A549 (cell line): ENCODE measurements at regions not wholly inside any gene's neighbourhood (a gene's known extent, or its start where the extent isn't known, plus 50 kb on each side); places are given as distances from the start of the nearest gene placed in this dataset.

Source experiments
- ATAC-seq, 2 experiments: fragments of 200-7000 bp in 1 of 2; fragments of >200 bp in 1 of 2; cut with Nextera tagmentation in 1 of 2; cut with Tn5 transposase in 1 of 2; 3 replicates each; pipeline versions ENCODE4 v1.8.0 to v1.9.1; 2018 to 2020; ENCODE audit warnings: mild to moderate bottlenecking in 1 of 2, moderate library complexity in 1 of 2
- CTCF ChIA-PET: fragments of 300-600 bp; sonication (Branson Sonifier 250); formaldehyde crosslinking; extraction: SDS; loops from one replicate; lab custom pipeline; 2021; ENCODE audit warnings: antibody characterized with exemption, inconsistent platforms; lab: Yijun Ruan, JAX
- POLR2A ChIA-PET: fragments of 350-600 bp; formaldehyde crosslinking; extraction: SDS; loops from one replicate; lab custom pipeline; 2021; ENCODE audit warnings: antibody characterized with exemption, inconsistent platforms; lab: Yijun Ruan, JAX
- DNase-seq, 2 experiments: peaks; one replicate each; pipeline versions ENCODE4 v3.0.0 to v3.0.0-alpha.2; 2011 to 2016; ENCODE audit warnings: low read depth in 1 of 2, low spot score in 1 of 2
- FAIRE-seq: peaks from 2 replicates; lab custom pipeline; 2011; peaks lifted over from hg19 to GRCh38; lab: Jason Lieb, UNC
- H3K27ac ChIP-seq, 2 experiments: fragments of >200 bp; sonication (Bioruptor Twin); formaldehyde crosslinking; 3 replicates each; pipeline ENCODE4 v1.5.1; 2016 to 2017
- H3K4me1 ChIP-seq: fragments of >200 bp; sonication (Bioruptor Twin); formaldehyde crosslinking; 3 replicates; pipeline ENCODE4 v1.6.1; 2016
- H3K4me2 ChIP-seq: fragments of >200 bp; sonication (Bioruptor Twin); formaldehyde crosslinking; 3 replicates; pipeline ENCODE4 v1.6.1; 2016
- H3K4me3 ChIP-seq: fragments of >200 bp; sonication (Bioruptor Twin); formaldehyde crosslinking; 3 replicates; pipeline ENCODE4 v1.5.1; 2016
- H3K9me3 ChIP-seq: fragments of >200 bp; sonication (Bioruptor Twin); formaldehyde crosslinking; 3 replicates; pipeline ENCODE4 v1.6.1; 2016
- CBX2 ChIP-seq: fragments of 200-600 bp; sonication (generic); IDR thresholded peaks from 2 replicates; pipeline ENCODE4 v1.6.1; 2016; ENCODE audit warnings: low read depth, mild to moderate bottlenecking, borderline replicate concordance
- CBX8 ChIP-seq: fragments of 200-600 bp; sonication (generic); IDR thresholded peaks from 2 replicates; pipeline ENCODE4 v1.6.1; 2016
- CEBPB ChIP-seq, 2 experiments: fragments of >200 bp in 1 of 2; sonication (Bioruptor Twin) in 1 of 2; formaldehyde crosslinking in 1 of 2; IDR thresholded peaks; 2 replicates each; pipeline ENCODE4 v1.6.1; 2012 to 2016
- CHD2 ChIP-seq: fragments of 150-350 bp; IDR thresholded peaks from 2 replicates; pipeline ENCODE4 v1.6.1; 2014; ENCODE audit warnings: low read length; ENCODE audit not compliant: partially characterized antibody
- EHMT2 ChIP-seq: fragments of 200-600 bp; sonication (generic); IDR thresholded peaks from 2 replicates; pipeline ENCODE4 v1.6.1; 2016; ENCODE audit warnings: antibody characterized with exemption, low read depth, mild to moderate bottlenecking, moderate library complexity
- FOXS1 ChIP-seq: fragments of 250-450 bp; sonication (Bioruptor Pico); IDR thresholded peaks from 2 replicates; pipeline ENCODE4 v1.5.0; 2020; ENCODE audit warnings: mild to moderate bottlenecking, moderate library complexity
- GATA3 ChIP-seq: IDR thresholded peaks from 2 replicates; pipeline ENCODE4 v1.6.1; 2012; ENCODE audit warnings: borderline replicate concordance
- HDAC2 ChIP-seq: fragments of 200-600 bp; sonication (generic); IDR thresholded peaks from 2 replicates; pipeline ENCODE4 v1.6.1; 2016
- HOXA7 ChIP-seq: fragments of 250-450 bp; sonication (Bioruptor Pico); IDR thresholded peaks from 2 replicates; pipeline ENCODE4 v1.5.0; 2020; ENCODE audit warnings: mild to moderate bottlenecking, moderate library complexity
- JUN ChIP-seq, 2 experiments: fragments of >200 bp; sonication (Bioruptor Twin); formaldehyde crosslinking; IDR thresholded peaks; 2 replicates in 1 of 2; 3 replicates in 1 of 2; pipeline ENCODE4 v1.6.1; 2016 to 2017
- JUNB ChIP-seq: fragments of >200 bp; sonication (Bioruptor Twin); formaldehyde crosslinking; IDR thresholded peaks from 2 replicates; pipeline ENCODE4 v1.6.1; 2016
- MAFK ChIP-seq: fragments of 450-650 bp; IDR thresholded peaks from 2 replicates; pipeline ENCODE4 v1.6.1; 2014; ENCODE audit not compliant: partially characterized antibody
- MAZ ChIP-seq: fragments of 150-350 bp; IDR thresholded peaks from 2 replicates; pipeline ENCODE4 v1.6.1; 2014; ENCODE audit warnings: antibody characterized with exemption, low read depth, low read length, borderline replicate concordance
- NR3C1 ChIP-seq: fragments of >200 bp; sonication (Bioruptor Twin); formaldehyde crosslinking; IDR thresholded peaks from 3 replicates; pipeline ENCODE4 v1.6.1; 2017
- PHF8 ChIP-seq: fragments of 200-600 bp; sonication (generic); IDR thresholded peaks from 2 replicates; pipeline ENCODE4 v1.6.1; 2016; ENCODE audit warnings: low read depth, mild to moderate bottlenecking, antibody characterized with exemption, moderate library complexity, borderline replicate concordance
- POLR2AphosphoS2 ChIP-seq: conservative IDR thresholded peaks from 2 replicates; pipeline ENCODE4 v1.6.1; 2012; ENCODE audit warnings: low read length, improper control_type of control experiment, inconsistent platforms
- RCOR1 ChIP-seq: fragments of 150-350 bp; IDR thresholded peaks from 2 replicates; pipeline ENCODE4 v1.6.1; 2014; ENCODE audit warnings: antibody characterized with exemption, low read length, low read depth
- WGBS: methylation state at CpG from one replicate; pipeline ENCODE4 v1.1.6; 2017; ENCODE audit errors: missing lambda C conversion rate; 5-methylcytosine and 5-hydroxymethylcytosine counted together
- TF ChIP-seq, protein P1 (sequence below): fragments of 200-600 bp; sonication (generic); IDR thresholded peaks from 2 replicates; pipeline ENCODE4 v1.6.1; 2016; ENCODE audit warnings: antibody characterized with exemption, mild to moderate bottlenecking, moderate library complexity
- TF ChIP-seq, protein P2 (sequence below): fragments of >200 bp; sonication (Bioruptor Twin); formaldehyde crosslinking; IDR thresholded peaks from 3 replicates; pipeline ENCODE4 v1.6.1; 2016
- TF ChIP-seq, protein P3 (sequence below): IDR thresholded peaks from 2 replicates; pipeline ENCODE4 v1.6.1; 2012

DNA sequence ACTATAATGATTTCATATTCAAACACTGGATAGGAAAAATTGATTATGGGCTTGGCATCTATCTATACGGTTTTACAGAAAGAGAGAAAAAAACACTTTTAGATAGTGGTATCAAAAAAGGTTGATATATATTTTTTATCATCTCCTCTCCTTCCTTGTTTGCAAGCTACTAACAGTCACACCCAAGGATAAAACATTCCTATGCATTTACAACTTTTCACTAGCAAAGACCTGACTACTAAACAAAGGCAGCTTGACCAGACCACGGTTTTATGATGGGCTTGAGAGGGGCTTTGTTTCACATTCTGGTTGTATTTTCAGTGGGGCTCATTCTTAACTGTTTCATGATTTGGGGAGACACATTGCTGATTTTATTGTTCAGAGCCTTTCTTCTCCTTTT is 477.6 kb upstream of the CITED2 start (continued):
- no peak for TF ChIP-seq PHF8

DNA sequence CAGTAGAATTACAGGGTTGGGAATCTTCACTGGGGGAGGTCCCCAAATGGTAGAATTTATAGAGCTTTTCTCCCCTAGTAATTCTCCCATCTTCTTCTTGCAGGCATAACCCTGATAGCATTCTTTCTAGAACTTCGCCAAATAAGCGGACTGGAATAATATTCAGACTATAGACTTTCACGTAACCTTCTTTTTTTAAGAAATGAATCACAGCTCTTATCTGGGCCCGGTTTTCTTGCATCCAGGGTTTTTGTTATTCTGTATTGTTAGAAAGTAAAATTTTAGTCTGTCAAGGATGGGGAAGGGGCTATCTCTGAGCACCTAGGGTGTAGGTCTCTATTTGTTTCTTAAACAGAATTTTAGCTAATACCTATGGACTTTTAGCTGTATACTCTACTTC is 476.8 kb upstream of the CITED2 start:
- ATAC-seq (no peak), DNase-seq (no peak), FAIRE-seq (no peak)
- ChIA-PET POLR2A (no interaction called here), CTCF (no interaction called here)
- TF ChIP-seq HDAC2, result no peak
- TF ChIP-seq CEBPB (IDR thresholded peaks at IDR 0.05), result no peak
- TF ChIP-seq, protein P1, sequence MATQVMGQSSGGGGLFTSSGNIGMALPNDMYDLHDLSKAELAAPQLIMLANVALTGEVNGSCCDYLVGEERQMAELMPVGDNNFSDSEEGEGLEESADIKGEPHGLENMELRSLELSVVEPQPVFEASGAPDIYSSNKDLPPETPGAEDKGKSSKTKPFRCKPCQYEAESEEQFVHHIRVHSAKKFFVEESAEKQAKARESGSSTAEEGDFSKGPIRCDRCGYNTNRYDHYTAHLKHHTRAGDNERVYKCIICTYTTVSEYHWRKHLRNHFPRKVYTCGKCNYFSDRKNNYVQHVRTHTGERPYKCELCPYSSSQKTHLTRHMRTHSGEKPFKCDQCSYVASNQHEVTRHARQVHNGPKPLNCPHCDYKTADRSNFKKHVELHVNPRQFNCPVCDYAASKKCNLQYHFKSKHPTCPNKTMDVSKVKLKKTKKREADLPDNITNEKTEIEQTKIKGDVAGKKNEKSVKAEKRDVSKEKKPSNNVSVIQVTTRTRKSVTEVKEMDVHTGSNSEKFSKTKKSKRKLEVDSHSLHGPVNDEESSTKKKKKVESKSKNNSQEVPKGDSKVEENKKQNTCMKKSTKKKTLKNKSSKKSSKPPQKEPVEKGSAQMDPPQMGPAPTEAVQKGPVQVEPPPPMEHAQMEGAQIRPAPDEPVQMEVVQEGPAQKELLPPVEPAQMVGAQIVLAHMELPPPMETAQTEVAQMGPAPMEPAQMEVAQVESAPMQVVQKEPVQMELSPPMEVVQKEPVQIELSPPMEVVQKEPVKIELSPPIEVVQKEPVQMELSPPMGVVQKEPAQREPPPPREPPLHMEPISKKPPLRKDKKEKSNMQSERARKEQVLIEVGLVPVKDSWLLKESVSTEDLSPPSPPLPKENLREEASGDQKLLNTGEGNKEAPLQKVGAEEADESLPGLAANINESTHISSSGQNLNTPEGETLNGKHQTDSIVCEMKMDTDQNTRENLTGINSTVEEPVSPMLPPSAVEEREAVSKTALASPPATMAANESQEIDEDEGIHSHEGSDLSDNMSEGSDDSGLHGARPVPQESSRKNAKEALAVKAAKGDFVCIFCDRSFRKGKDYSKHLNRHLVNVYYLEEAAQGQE, result no peak
- no peak for TF ChIP-seq NR3C1
- TF ChIP-seq CHD2, result no peak
- no peak for TF ChIP-seq CBX8
- no peak for TF ChIP-seq FOXS1 (CRISPR knock-in tag)
- TF ChIP-seq, protein P2, sequence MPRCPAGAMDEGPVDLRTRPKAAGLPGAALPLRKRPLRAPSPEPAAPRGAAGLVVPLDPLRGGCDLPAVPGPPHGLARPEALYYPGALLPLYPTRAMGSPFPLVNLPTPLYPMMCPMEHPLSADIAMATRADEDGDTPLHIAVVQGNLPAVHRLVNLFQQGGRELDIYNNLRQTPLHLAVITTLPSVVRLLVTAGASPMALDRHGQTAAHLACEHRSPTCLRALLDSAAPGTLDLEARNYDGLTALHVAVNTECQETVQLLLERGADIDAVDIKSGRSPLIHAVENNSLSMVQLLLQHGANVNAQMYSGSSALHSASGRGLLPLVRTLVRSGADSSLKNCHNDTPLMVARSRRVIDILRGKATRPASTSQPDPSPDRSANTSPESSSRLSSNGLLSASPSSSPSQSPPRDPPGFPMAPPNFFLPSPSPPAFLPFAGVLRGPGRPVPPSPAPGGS, result no peak
- Histone ChIP-seq H3K4me3 (no peak overlapping the region), H3K4me1 (peaks cover 7% of the 10 kb centered on the region; the same call in 1 of the 3 replicates), H3K4me2 (no peak overlapping the region), H3K9me3 (peaks cover 5% of the 10 kb centered on the region; the same call in 1 of the 3 replicates), H3K27ac (no peak overlapping the region)
- 60% methylated on average over 4 of the region's 4 CpGs for WGBS

DNA sequence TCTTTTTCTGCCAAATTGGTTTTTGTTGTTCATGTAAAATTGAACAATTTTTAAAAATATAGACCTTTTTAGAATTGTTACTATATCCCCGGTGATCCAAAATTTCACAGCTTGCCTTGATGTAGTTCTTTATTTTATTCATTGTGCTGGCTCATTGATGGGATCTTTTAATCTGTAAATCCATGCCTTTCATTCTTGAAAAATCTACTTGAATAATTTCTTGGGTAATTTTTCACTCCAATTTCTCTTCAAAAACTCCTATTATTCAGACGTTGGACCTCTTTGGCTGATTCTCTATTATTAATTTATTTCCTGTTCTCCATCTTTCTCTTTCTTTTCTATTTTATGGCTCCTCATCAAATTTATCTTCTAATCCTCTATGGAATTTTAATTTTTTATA is 476.1 kb upstream of the CITED2 start:
- ATAC-seq, result no peak
- no peak for FAIRE-seq
- no peak overlapping the region for H3K27ac ChIP-seq
- peaks cover 5% of the 10 kb centered on the region; the same call in 1 of the 3 replicates for H3K9me3 ChIP-seq
- H3K4me1 ChIP-seq, result 0 out of 3 replicates have a peak, but pooled peaks cover under 1% of the 10 kb centered on the region
- no peak overlapping the region for H3K4me3 ChIP-seq
- TF ChIP-seq POLR2AphosphoS2, result no peak
- no peak for TF ChIP-seq CHD2
- TF ChIP-seq, protein P3, sequence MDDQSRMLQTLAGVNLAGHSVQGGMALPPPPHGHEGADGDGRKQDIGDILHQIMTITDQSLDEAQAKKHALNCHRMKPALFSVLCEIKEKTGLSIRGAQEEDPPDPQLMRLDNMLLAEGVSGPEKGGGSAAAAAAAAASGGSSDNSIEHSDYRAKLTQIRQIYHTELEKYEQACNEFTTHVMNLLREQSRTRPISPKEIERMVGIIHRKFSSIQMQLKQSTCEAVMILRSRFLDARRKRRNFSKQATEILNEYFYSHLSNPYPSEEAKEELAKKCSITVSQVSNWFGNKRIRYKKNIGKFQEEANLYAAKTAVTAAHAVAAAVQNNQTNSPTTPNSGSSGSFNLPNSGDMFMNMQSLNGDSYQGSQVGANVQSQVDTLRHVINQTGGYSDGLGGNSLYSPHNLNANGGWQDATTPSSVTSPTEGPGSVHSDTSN, result no peak
- no peak for TF ChIP-seq MAZ
- no peak for TF ChIP-seq NR3C1
- no peak for TF ChIP-seq JUNB
- no peak for TF ChIP-seq JUN (IDR thresholded peaks at IDR 0.05)
- TF ChIP-seq CBX2, result no peak
- TF ChIP-seq RCOR1, result no peak
- TF ChIP-seq HOXA7 (CRISPR knock-in tag), result no peak
- TF ChIP-seq GATA3, result no peak
- no peak for TF ChIP-seq MAFK
- no peak for TF ChIP-seq EHMT2
- ChIA-PET POLR2A (no interaction called here), CTCF (no interaction called here)
- DNase-seq, result no peak
- 86% methylated on average over 2 of the region's 2 CpGs for WGBS
- no peak overlapping the region for H3K4me2 ChIP-seq
